ENCODE measurements at regions not wholly inside any gene's neighbourhood (a gene's known extent, or its start where the extent isn't known, plus 50 kb on each side); places are given as distances from the start of the nearest gene placed in this dataset.

- TF ChIP-seq, protein P1, sequence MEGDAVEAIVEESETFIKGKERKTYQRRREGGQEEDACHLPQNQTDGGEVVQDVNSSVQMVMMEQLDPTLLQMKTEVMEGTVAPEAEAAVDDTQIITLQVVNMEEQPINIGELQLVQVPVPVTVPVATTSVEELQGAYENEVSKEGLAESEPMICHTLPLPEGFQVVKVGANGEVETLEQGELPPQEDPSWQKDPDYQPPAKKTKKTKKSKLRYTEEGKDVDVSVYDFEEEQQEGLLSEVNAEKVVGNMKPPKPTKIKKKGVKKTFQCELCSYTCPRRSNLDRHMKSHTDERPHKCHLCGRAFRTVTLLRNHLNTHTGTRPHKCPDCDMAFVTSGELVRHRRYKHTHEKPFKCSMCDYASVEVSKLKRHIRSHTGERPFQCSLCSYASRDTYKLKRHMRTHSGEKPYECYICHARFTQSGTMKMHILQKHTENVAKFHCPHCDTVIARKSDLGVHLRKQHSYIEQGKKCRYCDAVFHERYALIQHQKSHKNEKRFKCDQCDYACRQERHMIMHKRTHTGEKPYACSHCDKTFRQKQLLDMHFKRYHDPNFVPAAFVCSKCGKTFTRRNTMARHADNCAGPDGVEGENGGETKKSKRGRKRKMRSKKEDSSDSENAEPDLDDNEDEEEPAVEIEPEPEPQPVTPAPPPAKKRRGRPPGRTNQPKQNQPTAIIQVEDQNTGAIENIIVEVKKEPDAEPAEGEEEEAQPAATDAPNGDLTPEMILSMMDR (conservative IDR thresholded peaks at IDR 0.05; ENCODE audit: low read depth, low read length): no peak
- no peak for DNase-seq (ENCODE audit: low read depth)
- H3K4me3 ChIP-seq (ENCODE audit: low read depth, low read length): no peak overlapping the region
Measured at GRCh38 chr17:11023639-11024479, 186.0 kb upstream of the PIRT start.

DNA sequence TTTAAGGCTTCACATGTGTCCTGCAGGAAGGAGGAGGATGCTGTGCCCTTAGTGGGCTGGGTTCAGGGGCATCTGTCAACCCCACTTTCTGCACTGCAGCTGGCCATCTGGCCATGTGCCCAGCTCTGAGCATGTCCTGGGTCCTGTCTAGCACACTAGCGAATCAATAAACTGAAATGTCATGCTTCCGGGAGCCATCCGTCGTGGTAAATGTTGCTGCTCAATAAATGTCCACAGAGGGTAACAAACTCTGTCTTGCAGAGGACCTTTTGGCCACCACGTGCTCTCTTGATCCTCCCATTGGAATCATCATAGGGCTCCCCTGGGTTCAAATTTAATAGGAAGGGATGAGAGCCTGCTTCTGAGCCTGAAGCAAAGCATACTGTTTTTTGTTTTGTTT lies 168.6 kb upstream of the PIRT start:
- DNase-seq (ENCODE audit: low read depth): no peak
- TF ChIP-seq, protein P1 (conservative IDR thresholded peaks at IDR 0.05; ENCODE audit: low read depth, low read length): no peak
- H3K4me3 ChIP-seq (ENCODE audit: low read depth, low read length): no peak overlapping the region

DNA sequence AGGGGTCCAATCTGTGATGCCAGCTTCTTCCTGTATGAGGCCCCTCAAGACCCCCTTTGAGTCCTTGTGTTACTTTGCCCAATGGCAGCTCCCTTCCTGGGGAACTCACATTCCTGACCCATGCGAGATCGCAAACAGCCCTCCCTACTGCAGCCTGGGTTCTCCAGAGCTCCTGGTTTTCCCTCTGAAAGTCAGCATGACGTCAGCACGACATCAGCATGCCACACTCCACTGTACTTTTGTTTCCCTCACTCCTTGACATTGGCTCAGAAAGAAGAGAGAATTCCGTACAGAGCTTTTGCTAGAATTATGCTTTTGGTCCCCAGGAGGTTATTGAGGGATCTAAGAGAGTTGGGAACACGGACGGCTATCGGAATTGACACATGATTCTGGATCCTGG lies 168.1 kb upstream of the PIRT start:
- TF ChIP-seq, protein P1 (conservative IDR thresholded peaks at IDR 0.05; ENCODE audit: low read depth, low read length): no peak
- no peak overlapping the region for H3K4me3 ChIP-seq (ENCODE audit: low read depth, low read length)
- no peak for DNase-seq (ENCODE audit: low read depth)

GRCh38 chr17:11002417-11002816 lies 164.5 kb upstream of the PIRT start:
- no peak overlapping the region for H3K4me3 ChIP-seq (ENCODE audit: low read depth, low read length)

DNA sequence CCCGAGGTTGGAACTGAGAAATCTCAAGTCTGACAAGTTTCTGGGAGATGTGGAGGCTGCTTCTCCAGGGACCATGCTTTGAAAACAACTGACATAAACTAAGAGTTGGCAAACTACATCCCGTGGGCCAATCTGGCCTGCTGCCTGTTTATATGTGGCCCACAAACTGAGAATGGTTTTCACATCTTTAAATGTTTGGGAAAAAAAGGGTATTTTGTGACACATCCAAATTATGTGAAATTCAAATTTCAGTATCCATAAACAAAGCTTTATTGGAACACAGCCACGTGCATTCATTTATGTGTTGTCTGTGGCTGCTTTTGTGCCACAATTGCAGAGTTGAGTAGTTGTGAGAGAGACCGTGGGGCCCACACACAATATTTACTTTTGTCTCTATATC lies 163.8 kb upstream of the PIRT start:
- no peak overlapping the region for H3K4me3 ChIP-seq (ENCODE audit: low read depth, low read length)
- TF ChIP-seq, protein P1 (conservative IDR thresholded peaks at IDR 0.05; ENCODE audit: low read depth, low read length): no peak
- no peak for DNase-seq (ENCODE audit: low read depth)

More at GRCh38 chr17:11002417-11002816, 164.5 kb upstream of the PIRT start:
- no peak for DNase-seq (ENCODE audit: low read depth)
- TF ChIP-seq, protein P1 (conservative IDR thresholded peaks at IDR 0.05; ENCODE audit: low read depth, low read length): no peak

GRCh38 chr17:10999484-10999883 lies 161.6 kb upstream of the PIRT start:
- TF ChIP-seq, protein P1 (conservative IDR thresholded peaks at IDR 0.05; ENCODE audit: low read depth, low read length): no peak
- no peak for DNase-seq (ENCODE audit: low read depth)
- no peak overlapping the region for H3K4me3 ChIP-seq (ENCODE audit: low read depth, low read length)

- DNase-seq (ENCODE audit: low read depth): no peak
- H3K4me3 ChIP-seq (ENCODE audit: low read depth, low read length): no peak overlapping the region
- TF ChIP-seq, protein P1 (conservative IDR thresholded peaks at IDR 0.05; ENCODE audit: low read depth, low read length): no peak
Measured at GRCh38 chr17:10993126-10993525, 155.2 kb upstream of the PIRT start.
